Stimulated activated CD4-positive, alpha-beta T cell treated with anti-CD3 and anti-CD28 coated beads, Interleukin-1b, Interleukin-23, amount 100 ng/mL, for 24 hours (primary cell): ENCODE measurements at regions not wholly inside any gene's neighbourhood (a gene's known extent, or its start where the extent isn't known, plus 50 kb on each side); places are given as distances from the start of the nearest gene placed in this dataset.
A peak's percentile ranks its signal among the peaks of the same experiment; 100 is the strongest.

Source experiments
- DNase-seq, 4 experiments: peaks; one replicate each; pipeline ENCODE4 v3.0.0-alpha.2; 2020; ENCODE audit warnings: low read depth in 4 of 4, low spot score in 1 of 4

DNA sequence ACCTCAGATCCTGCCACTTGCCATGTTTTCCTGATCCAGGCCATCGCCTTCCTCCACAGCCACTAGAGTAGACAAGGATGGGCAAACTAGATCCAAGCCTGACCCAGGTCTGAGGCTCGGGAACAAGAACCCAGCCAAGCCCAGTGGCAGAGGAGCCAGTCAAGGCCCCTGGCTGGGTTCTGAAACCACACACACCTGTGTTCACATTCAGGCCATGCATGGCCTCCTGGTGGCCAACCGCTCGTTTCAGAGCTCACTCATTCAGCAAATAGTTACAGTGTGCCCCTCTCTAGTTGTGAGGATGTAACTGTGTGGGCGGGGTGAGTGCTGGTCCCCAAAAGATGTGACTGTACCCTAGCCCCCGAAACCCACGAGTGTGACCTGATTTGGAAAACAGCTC is 337.6 kb downstream of the CTTN start:
- DNase-seq: no peak

DNA sequence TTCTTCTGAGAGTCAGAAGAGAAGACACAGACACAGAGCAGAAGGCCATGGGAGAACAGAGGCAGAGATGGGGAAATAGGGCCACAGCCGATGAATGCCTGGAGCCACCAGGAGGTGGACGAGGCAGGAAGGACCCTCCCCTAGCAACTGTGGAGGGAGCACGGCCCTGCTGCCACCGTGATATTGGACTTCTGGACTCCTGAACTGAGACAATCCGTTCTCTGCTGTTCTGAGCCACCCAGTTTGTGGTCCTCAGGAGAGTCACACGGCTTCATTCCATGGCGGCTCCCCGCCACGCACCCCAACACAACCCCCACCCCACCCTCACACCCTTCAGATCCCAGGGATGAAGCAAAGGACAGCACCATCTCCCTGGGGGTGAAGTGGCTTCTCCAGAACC is 338.1 kb downstream of the CTTN start:
- DNase-seq: no peak

DNA sequence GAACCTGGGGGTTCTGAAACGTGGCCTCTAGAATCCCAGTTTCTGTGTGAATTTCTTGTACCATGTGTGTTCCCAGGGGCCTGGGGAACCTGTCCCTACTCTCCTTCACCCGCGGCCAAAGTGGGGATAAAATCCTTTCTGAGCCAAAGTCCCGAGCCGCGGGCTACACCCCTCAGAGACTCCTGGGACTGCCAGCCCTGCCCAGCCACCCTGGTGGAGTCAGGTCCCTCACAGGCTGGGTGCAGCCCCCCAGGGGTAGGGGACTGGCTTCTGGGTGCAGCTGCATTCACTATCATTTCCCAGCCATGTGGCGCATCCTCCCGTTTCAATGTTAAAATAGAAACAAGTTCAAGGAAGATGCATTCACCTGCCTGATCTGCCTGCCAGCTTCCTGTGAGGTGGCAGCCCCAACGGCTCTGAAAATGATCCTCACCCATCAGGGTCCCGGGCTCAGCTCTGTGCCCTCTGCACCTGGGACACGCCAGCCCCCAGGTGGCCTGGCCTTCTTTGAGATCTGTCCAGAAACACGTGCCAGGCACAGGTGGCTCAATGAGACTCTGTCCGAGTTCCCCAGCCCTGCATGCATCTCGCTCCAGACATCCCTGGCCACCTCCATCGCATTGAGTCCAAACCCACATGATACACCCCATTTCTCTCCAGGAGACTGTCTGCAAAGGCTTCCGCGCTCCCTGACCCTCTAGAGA is 338.8 kb downstream of the CTTN start:
- no peak for DNase-seq

DNA sequence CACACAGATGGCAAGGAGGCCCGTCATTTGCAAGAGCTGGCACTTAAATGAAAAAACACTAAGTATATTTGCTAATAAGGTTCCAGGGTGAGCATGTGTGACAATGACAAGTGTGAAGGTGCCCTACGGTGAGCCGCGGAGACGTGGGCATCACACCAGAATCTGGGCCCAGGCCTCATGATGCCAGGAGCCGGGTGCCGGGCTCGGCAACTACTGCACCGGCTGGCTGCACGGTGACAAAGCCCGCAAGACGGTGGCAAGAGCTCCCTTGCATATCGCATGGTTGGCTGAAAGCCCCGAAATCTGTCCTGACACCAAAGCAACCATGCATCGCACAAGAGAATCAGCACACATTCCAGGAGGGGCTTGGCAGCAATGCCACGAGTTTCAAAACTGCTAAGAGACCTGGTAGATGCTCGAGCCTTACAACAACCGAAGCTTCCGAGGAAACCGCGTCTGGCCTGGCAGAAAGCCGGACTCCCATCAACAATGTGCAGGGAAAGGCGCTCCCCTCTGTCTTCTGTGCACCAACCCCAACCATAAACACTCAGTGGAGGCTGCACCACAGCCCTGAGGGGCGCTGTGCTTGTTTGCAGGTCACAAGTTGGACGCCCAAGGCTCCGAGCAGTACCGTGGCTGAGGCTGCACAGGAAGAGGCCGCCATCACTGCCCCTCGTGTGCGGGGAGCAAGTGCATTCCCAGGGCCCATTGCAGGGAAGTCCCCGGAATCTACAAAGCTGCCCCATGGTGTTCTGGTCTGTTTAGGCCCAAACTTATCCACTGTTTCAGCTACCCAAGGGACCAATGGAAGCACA is 339.7 kb downstream of the CTTN start:
- DNase-seq: no peak

DNA sequence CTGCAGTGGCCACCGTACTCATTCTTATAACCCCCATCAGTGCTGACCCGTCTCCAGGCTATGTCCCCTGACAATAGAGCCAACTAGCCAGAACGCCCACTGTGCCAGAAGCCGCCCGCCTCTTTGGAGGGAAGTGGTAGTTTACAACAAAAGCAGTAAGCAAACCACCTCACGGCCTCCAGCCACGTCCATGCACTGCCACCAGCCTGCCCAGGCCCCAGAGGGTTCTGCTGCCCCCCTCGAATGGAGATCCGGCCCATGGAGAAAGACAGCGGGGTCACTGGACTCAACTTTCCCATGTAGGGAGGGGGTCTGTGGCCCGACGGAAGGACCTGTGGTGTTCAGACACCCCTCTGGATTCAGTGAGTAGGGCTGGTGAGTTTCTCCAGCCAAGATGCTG is 340.3 kb downstream of the CTTN start:
- DNase-seq: no peak

DNA sequence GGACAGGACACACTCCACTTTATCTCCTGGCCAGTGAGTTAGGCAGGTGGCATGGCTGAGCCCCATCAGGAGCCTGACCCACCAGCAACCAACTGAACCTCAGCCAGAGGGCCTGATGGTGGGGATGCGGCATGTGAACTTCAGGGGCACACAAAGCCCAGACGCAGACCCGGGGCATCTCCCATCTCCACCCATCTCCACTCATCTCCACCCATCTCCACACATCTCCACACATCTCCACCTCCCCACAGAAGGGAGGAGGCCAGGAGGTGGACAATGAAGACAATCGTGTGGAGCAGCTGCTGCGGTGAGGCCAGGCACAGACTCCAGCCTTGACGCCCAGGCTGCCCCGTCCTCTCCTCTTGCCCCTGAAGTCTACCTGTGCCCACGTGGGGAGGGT is 340.8 kb downstream of the CTTN start:
- no peak for DNase-seq

DNA sequence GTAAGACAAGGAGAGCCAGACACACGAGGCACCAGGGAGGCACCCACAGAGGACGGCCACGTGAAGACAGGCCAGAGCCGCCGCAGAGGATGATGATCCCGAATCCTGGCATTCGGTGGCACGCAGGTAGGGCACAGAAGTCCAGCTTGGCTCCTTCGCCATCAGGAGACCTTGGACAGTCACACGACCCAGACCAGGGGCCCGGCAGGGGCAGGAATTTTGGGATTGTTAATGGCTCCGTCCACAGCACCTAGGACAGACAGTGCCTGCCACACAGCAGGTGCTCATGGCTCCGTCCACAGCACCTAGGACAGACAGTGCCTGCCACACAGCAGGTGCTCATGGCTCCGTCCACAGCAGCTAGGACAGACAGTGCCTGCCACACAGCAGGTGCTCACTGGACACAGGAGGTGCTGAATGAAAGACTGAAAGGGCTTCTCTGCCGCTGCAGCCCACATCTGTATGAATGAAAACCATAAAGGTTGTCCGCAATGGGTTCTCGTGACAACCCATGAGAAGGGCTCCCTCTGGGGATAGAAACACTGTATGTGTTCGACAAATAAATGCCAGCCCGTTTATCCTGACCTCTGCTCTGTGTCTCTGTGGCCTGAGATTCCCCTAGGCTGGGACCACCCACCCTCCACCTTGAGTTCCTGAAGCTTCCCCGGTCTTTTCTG is 341.6 kb downstream of the CTTN start:
- no peak for DNase-seq

DNA sequence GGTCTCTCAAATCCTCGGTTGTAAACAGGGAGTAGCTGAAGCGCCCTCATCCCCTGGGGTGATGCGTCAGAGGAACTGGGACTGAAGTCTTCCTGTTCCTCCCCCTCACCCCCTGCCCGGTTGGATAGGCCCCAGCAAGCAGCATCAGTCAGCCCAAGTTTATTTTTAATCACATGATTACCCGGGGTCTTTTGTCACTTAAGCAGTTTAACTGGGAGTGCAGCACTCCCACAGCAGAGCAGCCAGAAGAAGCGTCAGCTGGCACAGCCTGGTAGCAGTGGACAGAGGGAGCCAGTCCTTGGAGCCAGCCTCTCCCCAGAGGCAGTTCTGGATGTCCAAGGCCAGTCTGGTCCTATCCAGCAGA is 342.1 kb downstream of the CTTN start:
- no peak for DNase-seq

DNA sequence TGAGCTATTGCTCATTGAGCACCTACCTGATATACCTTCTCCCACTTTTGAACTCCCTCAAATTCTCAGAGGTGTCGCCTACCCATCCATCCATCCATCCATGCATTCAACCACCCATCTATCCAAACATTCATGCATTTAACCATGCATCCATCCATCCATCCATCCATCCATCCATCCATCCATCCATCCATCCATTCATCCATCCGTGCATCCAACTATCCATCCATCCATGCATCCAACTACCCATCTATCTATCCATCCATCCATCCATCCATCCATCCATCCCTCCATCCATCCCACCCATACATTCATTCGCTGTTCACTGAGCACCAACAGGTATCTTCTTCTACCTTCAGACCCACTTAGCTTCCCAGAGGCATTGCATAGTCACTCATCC is 342.8 kb downstream of the CTTN start:
- no peak for DNase-seq

DNA sequence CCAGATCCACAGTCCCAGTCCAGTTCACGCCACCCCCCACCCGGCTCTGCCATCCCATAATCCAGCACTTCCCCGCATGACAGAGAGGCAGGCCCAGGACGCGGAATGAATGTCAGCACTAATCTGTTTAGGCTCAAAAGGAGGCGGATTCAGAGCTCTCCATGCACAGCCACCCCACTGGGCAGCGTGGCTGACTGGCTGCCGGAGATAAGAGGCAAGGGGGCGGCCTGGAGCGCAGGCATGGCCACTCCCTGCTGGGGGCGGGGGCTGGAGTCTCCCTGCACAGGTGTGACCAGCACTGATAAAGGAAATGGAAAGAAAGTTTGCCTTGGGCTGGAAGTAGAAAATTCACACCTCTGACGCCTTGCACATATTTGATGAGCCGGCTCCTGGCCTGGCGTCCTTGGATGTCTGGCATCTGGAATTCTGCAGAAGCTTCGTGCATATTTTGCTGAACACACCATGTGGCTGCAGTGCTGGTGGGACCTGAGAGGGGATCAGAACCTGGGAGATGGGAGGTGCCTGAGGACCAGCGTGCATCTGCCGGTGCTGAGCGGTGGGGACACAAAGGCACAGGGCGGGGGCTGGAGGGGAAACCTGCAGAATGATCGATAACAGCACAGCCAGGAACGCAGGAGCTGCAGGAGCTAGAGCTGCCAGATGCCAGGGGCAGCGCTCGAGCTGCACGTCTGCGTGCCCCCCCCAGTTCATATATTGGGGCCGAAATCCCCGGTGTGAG is 344.4 kb downstream of the CTTN start:
- no peak for DNase-seq

DNA sequence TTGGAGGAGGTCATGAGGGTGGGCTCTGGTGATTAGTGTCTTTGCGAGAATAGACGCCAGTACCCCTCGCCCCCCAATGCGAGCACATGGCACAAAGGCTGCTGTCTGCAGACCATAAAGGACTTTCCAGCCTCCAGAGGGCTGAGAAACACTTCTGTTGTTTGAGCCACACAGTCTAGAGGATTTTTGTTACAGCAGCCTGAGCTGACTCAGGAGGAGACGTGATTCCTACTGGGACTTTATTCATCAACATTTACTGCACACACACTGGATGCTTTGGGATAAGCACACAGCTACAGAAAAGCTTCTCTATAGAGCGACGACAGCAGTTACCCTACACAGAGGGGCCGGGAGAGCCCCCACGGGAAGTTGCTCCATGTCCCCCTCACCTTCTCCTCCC is 345.0 kb downstream of the CTTN start:
- DNase-seq: no peak

DNA sequence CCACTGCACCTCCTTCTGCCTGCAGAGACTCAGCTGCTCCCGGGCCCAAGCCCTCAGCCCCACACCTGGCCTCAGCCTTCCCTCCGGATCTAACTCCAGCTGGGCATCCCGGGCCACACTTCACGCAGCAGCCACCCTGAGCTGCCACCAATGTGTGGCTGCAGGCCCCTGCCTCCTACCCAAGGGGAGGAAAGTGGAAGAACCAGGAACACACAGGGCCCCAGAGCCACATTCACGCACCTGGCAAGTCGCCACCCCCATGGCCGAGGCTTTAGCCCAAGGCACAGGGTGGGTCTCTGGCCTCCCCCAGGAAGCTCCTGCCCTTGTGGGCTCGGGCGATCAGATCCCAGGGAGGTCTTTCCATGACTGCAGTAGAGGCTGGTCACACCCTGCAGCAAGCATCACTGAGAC is 345.6 kb downstream of the CTTN start:
- DNase-seq: no peak

DNA sequence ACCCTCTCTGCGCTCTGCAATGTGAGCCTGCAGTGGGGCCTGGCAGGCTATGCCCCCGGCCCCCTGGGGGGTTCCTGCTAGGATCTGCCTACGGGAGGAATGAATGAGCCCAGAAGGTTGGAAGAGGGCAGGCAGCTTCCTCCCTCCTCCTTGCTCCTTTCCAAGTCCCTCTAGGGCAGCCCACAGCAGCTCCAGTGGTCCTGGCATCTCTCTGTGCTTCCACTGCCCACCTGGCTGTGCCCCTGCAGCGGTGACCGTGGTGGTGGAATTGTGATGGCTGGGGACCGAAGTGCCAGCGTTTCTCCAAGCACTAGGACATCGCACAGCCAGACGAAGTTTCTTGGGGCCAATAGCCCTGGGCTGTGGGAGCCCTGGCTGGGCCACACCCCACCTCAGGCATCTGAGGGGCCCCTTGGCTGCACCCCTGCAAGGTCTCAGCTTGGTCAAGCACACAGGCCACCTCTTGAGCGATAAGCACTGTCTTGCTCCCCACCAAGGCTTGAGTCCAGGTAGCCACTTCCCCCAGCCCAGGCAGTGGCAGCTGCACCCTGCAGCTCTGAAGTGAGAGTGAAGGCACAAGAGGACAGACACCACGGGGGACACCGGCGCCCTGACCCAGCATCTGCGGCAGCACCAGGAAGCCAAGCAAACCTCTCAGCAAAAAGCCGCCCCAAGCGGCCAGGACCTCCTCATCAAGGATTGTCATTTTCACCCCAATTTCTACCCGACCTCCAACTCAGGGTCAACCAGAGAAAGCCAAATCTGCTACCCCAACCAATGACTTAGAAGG is 346.3 kb downstream of the CTTN start:
- DNase-seq: no peak

DNA sequence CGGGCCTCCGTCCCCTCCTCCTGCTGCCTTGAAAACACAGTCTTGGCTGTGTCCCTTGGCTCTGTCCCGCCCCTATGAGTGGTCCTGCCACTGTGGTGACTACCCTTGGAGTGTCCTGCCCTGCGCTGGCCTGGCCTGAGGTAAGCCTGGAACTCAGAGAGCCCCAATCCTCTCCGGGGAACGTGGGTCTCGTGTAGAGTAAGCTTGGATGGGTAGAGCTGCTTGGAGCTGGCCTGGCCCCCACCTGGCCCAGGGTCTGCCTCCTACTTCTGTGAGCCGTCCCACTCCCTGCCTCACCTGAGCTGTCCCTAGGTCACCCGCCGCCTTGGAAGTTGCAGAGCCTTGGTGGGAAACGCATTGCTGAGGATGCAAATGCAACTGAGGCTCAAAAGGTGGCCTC is 347.1 kb downstream of the CTTN start:
- DNase-seq: no peak

DNA sequence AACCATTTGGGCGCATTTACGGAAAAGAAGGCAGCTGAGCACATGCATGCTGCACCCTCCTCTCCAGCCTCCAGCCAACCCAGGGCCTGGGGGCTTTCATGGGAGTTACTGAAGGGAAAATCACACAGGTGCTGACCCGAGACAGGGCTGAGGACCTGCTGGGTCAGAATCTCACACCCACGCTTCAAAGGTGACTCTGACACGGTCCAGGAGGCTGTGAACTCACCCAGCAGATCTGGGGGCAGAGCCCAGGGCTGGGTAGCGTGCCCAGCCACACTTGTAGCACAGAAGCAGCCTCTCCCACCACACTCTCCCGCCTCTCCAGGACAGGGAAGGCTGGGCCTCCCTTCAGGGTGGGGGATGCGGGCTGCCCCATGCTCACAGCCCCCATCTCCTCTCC is 347.6 kb downstream of the CTTN start:
- no peak for DNase-seq

DNA sequence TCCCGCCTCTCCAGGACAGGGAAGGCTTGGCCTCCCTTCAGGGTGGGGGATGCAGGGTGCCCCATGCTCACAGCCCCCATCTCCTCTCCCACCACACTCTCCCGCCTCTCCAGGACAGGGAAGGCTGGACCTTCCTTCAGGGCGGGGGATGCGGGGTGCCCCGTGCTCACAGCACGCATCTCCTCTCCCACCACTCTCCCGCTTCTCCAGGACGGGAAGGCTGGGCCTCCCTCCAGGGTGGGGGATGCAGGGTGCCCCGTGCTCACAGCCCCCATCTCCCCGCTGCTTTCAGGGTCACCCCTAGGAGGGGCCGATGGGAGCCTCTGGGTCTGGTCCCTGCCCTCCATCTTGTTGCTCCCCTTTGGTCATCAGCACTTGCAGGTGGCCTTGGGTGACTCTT is 348.0 kb downstream of the CTTN start:
- DNase-seq: no peak

DNA sequence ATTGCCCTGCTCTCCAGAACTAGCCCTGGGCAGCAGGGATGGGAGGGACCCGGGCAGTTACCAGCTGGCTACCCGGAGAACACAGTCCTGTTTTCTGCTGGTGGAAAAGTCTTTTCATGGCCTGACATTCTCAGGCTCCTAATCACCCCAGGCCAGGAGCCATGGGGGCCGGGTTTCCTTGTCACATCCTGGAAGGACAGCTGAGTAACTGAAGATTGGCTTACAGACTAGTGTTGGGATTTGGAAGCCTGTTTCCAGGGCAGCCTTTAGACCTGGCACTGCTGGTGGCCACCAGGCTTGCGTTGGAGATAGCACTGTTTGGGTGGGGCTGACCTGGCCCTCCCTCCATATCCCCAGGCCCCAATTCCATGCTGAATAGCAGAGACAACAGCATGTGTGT is 349.0 kb downstream of the CTTN start:
- DNase-seq: no peak

DNA sequence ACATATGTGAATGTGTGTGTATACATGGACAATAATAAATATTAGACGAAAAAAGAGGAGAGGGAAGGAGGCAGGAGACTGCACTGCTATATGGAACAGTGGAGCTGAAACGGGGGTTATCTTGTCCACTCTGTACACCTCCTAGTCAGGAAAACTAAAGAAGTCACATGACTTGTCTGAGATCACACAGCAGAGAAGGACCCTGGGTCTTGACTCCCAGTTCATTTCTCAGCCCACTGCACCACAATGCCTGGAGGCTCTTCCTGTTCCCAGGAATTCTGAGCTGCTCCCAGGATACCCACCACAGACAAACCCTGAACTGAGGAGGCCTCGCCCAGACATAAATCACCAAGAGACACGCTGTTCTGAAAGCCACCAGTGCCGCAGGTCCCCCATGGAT is 349.6 kb downstream of the CTTN start:
- DNase-seq: no peak

DNA sequence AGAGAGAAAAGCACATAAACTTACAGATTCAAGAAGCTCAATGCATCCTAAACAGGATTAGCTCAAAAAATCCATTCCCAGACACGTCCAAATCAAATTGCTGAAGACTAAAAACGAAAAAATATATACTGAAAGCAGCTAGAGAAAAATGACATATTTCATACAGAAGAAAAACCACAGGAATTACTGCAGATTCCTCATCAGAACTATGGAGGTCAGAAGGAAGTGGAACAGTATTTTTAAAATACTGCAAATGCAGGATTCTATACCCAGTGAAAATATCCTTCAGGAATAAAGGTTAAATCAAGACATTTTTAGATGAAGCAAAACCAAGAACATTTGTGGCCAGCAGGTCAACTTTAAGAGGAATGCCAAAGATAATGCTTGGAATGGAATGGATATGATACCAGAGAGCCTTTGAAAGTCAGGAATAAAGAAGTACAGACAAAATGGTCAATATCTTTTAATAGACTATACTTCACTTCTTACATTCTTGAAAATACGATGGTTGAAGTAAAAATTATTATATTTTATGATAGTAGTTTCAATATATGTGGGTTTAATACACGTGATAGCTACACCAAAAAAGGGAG is 352.9 kb downstream of the CTTN start:
- no peak for DNase-seq

DNA sequence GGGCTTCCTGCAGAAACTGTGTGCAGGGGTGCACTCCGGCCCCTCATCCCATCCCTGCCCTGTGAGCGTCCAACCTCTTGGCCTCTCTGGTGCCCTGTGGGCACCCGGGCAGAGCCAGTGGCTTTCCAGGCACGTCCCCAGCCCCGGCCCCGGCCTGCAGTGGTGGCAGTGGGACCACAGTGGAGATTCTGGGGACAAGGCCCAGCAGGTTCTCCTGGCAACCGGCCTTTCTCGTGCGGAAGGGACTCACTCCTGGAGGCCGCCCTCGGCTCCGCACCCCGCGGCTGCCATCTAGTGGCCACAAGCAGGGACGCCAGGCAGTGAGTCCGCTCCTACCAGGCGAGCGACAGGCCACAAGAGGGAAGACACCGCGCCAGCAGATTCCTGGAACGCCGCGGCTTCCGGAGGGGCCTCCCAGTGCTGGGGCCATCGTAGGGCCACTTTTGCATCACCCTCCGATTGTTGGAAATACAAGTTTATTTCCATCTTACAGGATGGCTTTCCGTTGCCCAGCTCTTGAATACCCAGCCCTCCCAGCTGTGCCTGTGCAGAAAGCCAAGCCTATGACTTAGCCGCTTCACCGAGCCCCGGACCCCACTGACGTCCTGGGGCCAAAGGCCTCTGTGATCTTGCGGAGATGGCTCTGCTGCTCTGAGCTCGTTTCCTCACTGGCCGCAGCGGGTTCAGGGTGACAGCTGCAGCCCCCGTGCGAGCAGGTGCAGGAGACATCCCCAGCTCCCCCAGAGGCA is 357.3 kb downstream of the CTTN start:
- DNase-seq: peak; percentile 29 to 48 (median 40)
